ENCODE measurements at regions not wholly inside any gene's neighbourhood (a gene's known extent, or its start where the extent isn't known, plus 50 kb on each side); places are given as distances from the start of the nearest gene placed in this dataset.

GRCh38 chr2:41854227-41854626, 193.6 kb upstream of the PKDCC start:
- Histone ChIP-seq H2BK5ac (ENCODE audit: low read depth, low read length, poor library complexity) (no peak overlapping the region), H3K4me3 (ENCODE audit: low read depth, low read length) (no peak overlapping the region)

DNA sequence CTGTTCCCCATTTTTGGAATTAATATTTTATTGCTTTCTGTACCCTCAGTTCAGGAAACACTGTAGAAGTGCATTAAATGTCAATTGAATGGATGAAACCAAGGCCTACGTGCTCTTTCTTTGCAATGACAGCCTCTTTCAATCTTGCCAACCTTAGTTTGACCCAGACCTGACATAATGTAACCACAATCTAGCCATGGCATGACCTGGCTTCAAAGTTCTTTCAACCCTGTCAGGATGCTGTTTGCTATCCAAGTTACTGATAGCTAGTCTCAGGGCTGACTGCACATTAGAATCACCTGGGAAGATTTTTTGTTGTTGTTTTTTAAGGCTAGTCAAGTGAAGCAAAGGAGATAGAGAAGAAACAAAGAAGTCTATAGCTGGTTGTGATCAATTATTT, 190.9 kb upstream of the PKDCC start:
- Histone ChIP-seq H3K14ac (ENCODE audit: low read length) (no peak overlapping the region), H3K9me3 (ENCODE audit: insufficient read depth, low read depth, low read length) (no peaks in the 10 kb centered on the region), H3K4ac (ENCODE audit: low read depth, low read length) (no peak overlapping the region), H3K18ac (ENCODE audit: low read length) (no peak overlapping the region), H3K36me3 (ENCODE audit: control insufficient read depth in 1 of 2, insufficient read depth in 2 of 2, low read length in 2 of 2) (no peaks in the 10 kb centered on the region), H3K4me3 (ENCODE audit: low read depth, low read length) (no peak overlapping the region), H3K79me2 (ENCODE audit: control insufficient read depth, insufficient read depth, low read length, poor library complexity) (no peaks in the 10 kb centered on the region), H3K23ac (ENCODE audit: low read length) (no peak overlapping the region), H4K8ac (ENCODE audit: low read depth, low read length) (no peak overlapping the region), H4K91ac (ENCODE audit: low read depth, low read length) (no peak overlapping the region), H3K9ac (ENCODE audit: low read length) (no peak overlapping the region), H2AK5ac (ENCODE audit: low read length) (no peak overlapping the region), H3K4me1 (ENCODE audit: control insufficient read depth in 1 of 2, insufficient read depth in 2 of 2, low read length in 2 of 2) (no peaks in the 10 kb centered on the region), H3K79me1 (ENCODE audit: low read length) (no peaks in the 10 kb centered on the region), H2BK5ac (ENCODE audit: low read depth, low read length, poor library complexity) (no peak overlapping the region), H3K27ac (ENCODE audit: low read depth, low read length) (no peak overlapping the region), H2BK120ac (ENCODE audit: insufficient read depth, low read length, poor library complexity) (no peak overlapping the region), H2BK12ac (ENCODE audit: low read length) (no peak overlapping the region), H2AFZ (ENCODE audit: insufficient read depth, low read length, poor library complexity) (no peak overlapping the region), H4K12ac (ENCODE audit: low read depth, low read length) (no peak overlapping the region), H3K27me3 (ENCODE audit: insufficient read depth, low read length) (no peaks in the 10 kb centered on the region), H3K4me2 (ENCODE audit: low read length) (no peak overlapping the region)
- no peak for DNase-seq
- no CpG with 5 or more reads among the region's 1 CpG for WGBS (ENCODE audit: extremely low coverage, insufficient coverage, insufficient read length)

More at GRCh38 chr2:41854227-41854626, 193.6 kb upstream of the PKDCC start:
- H2AK5ac ChIP-seq (ENCODE audit: low read length): no peak overlapping the region
- H2BK120ac ChIP-seq (ENCODE audit: insufficient read depth, low read length, poor library complexity): no peak overlapping the region
- H3K4ac ChIP-seq (ENCODE audit: low read depth, low read length): no peak overlapping the region
- no peak overlapping the region for H2AFZ ChIP-seq (ENCODE audit: insufficient read depth, low read length, poor library complexity)
- no peak for DNase-seq
- no peaks in the 10 kb centered on the region for H3K9me3 ChIP-seq (ENCODE audit: insufficient read depth, low read depth, low read length)
- WGBS (ENCODE audit: extremely low coverage, insufficient coverage, insufficient read length): no CpG with 5 or more reads among the region's 4 CpGs
- H3K27me3 ChIP-seq (ENCODE audit: insufficient read depth, low read length): no peaks in the 10 kb centered on the region
- H2BK12ac ChIP-seq (ENCODE audit: low read length): no peak overlapping the region
- no peak overlapping the region for H4K91ac ChIP-seq (ENCODE audit: low read depth, low read length)
- no peak overlapping the region for H3K14ac ChIP-seq (ENCODE audit: low read length)
- no peak overlapping the region for H3K23ac ChIP-seq (ENCODE audit: low read length)
- no peak overlapping the region for H3K4me2 ChIP-seq (ENCODE audit: low read length)
- H3K4me1 ChIP-seq (ENCODE audit: control insufficient read depth in 1 of 2, insufficient read depth in 2 of 2, low read length in 2 of 2): no peaks in the 10 kb centered on the region
- H3K79me1 ChIP-seq (ENCODE audit: low read length): no peaks in the 10 kb centered on the region
- H3K27ac ChIP-seq (ENCODE audit: low read depth, low read length): no peak overlapping the region
- H3K36me3 ChIP-seq (ENCODE audit: control insufficient read depth in 1 of 2, insufficient read depth in 2 of 2, low read length in 2 of 2): no peaks in the 10 kb centered on the region
- no peak overlapping the region for H3K18ac ChIP-seq (ENCODE audit: low read length)
- H4K8ac ChIP-seq (ENCODE audit: low read depth, low read length): no peak overlapping the region
- no peak overlapping the region for H4K12ac ChIP-seq (ENCODE audit: low read depth, low read length)
- no peaks in the 10 kb centered on the region for H3K79me2 ChIP-seq (ENCODE audit: control insufficient read depth, insufficient read depth, low read length, poor library complexity)
- no peak overlapping the region for H3K9ac ChIP-seq (ENCODE audit: low read length)

- no peaks in the 10 kb centered on the region for H3K36me3 ChIP-seq (ENCODE audit: control insufficient read depth in 1 of 2, insufficient read depth in 2 of 2, low read length in 2 of 2)
- no peak overlapping the region for H2AK5ac ChIP-seq (ENCODE audit: low read length)
- no peak overlapping the region for H3K4me2 ChIP-seq (ENCODE audit: low read length)
- no peak overlapping the region for H4K12ac ChIP-seq (ENCODE audit: low read depth, low read length)
- H2BK5ac ChIP-seq (ENCODE audit: low read depth, low read length, poor library complexity): no peak overlapping the region
- no peak overlapping the region for H4K8ac ChIP-seq (ENCODE audit: low read depth, low read length)
- no peaks in the 10 kb centered on the region for H3K9me3 ChIP-seq (ENCODE audit: insufficient read depth, low read depth, low read length)
- no peaks in the 10 kb centered on the region for H3K79me2 ChIP-seq (ENCODE audit: control insufficient read depth, insufficient read depth, low read length, poor library complexity)
- no peak overlapping the region for H2BK120ac ChIP-seq (ENCODE audit: insufficient read depth, low read length, poor library complexity)
- H3K23ac ChIP-seq (ENCODE audit: low read length): no peak overlapping the region
- DNase-seq: peak; percentile 46 to 50
- no peak overlapping the region for H2AFZ ChIP-seq (ENCODE audit: insufficient read depth, low read length, poor library complexity)
- H3K14ac ChIP-seq (ENCODE audit: low read length): no peak overlapping the region
- H3K4me1 ChIP-seq (ENCODE audit: control insufficient read depth in 1 of 2, insufficient read depth in 2 of 2, low read length in 2 of 2): peaks cover 3% of the 10 kb centered on the region in 2 experiments
- no peak overlapping the region for H4K91ac ChIP-seq (ENCODE audit: low read depth, low read length)
- no peak overlapping the region for H3K18ac ChIP-seq (ENCODE audit: low read length)
- no peak overlapping the region for H3K27ac ChIP-seq (ENCODE audit: low read depth, low read length)
- no peaks in the 10 kb centered on the region for H3K27me3 ChIP-seq (ENCODE audit: insufficient read depth, low read length)
- peaks cover 1% of the 10 kb centered on the region for H3K79me1 ChIP-seq (ENCODE audit: low read length)
- H2BK12ac ChIP-seq (ENCODE audit: low read length): no peak overlapping the region
- H3K4me3 ChIP-seq (ENCODE audit: low read depth, low read length): no peak overlapping the region
- H3K4ac ChIP-seq (ENCODE audit: low read depth, low read length): no peak overlapping the region
- H3K9ac ChIP-seq (ENCODE audit: low read length): no peak overlapping the region
- no CpG with 5 or more reads among the region's 9 CpGs for WGBS (ENCODE audit: extremely low coverage, insufficient coverage, insufficient read length)
These were observed 188.0 kb upstream of the PKDCC start for GRCh38 chr2:41859615-41860514.

- Histone ChIP-seq H2BK12ac (ENCODE audit: low read length) (no peak overlapping the region), H3K36me3 (ENCODE audit: control insufficient read depth in 1 of 2, insufficient read depth in 2 of 2, low read length in 2 of 2) (no peaks in the 10 kb centered on the region), H3K4me2 (ENCODE audit: low read length) (no peak overlapping the region), H2BK5ac (ENCODE audit: low read depth, low read length, poor library complexity) (no peak overlapping the region), H4K12ac (ENCODE audit: low read depth, low read length) (no peak overlapping the region), H3K79me1 (ENCODE audit: low read length) (peaks cover 3% of the 10 kb centered on the region), H3K9ac (ENCODE audit: low read length) (no peak overlapping the region), H4K91ac (ENCODE audit: low read depth, low read length) (no peak overlapping the region), H3K27ac (ENCODE audit: low read depth, low read length) (no peak overlapping the region), H3K9me3 (ENCODE audit: insufficient read depth, low read depth, low read length) (no peaks in the 10 kb centered on the region), H3K4me3 (ENCODE audit: low read depth, low read length) (no peak overlapping the region), H3K4ac (ENCODE audit: low read depth, low read length) (no peak overlapping the region), H3K79me2 (ENCODE audit: control insufficient read depth, insufficient read depth, low read length, poor library complexity) (no peaks in the 10 kb centered on the region), H3K18ac (ENCODE audit: low read length) (no peak overlapping the region), H3K4me1 (ENCODE audit: control insufficient read depth in 1 of 2, insufficient read depth in 2 of 2, low read length in 2 of 2) (peaks cover 7 to 10% of the 10 kb centered on the region in 2 experiments), H2AK5ac (ENCODE audit: low read length) (no peak overlapping the region), H3K14ac (ENCODE audit: low read length) (no peak overlapping the region), H2BK120ac (ENCODE audit: insufficient read depth, low read length, poor library complexity) (no peak overlapping the region), H3K23ac (ENCODE audit: low read length) (no peak overlapping the region), H4K8ac (ENCODE audit: low read depth, low read length) (no peak overlapping the region), H2AFZ (ENCODE audit: insufficient read depth, low read length, poor library complexity) (no peak overlapping the region), H3K27me3 (ENCODE audit: insufficient read depth, low read length) (no peaks in the 10 kb centered on the region)
- no peak for DNase-seq
- WGBS (ENCODE audit: extremely low coverage, insufficient coverage, insufficient read length): no CpG with 5 or more reads among the region's 2 CpGs
These were observed 184.8 kb upstream of the PKDCC start for GRCh38 chr2:41863062-41863461.

All from trophoblast cell (in vitro differentiated cells and primary cell).